SK-N-MC (cell line): ENCODE measurements at regions not wholly inside any gene's neighbourhood (a gene's known extent, or its start where the extent isn't known, plus 50 kb on each side); places are given as distances from the start of the nearest gene placed in this dataset.

Source experiments
- EZH2 ChIP-seq: fragments of 200-600 bp; sonication (generic); IDR thresholded peaks from one replicate; pipeline ENCODE4 v1.6.1; 2017; ENCODE audit warnings: antibody characterized with exemption
- POLR2AphosphoS5 ChIP-seq: IDR thresholded peaks from 2 replicates; pipeline ENCODE4 v1.6.1; 2012; ENCODE audit warnings: mild to moderate bottlenecking, low read depth, low read length, borderline replicate concordance

- TF ChIP-seq POLR2AphosphoS5 (no peak), EZH2 (no peak)
These were observed 66.9 kb upstream of the SV2C start for GRCh38 chr5:76016258-76016657.
